HFFc6 (cell line): ENCODE measurements at regions not wholly inside any gene's neighbourhood (a gene's known extent, or its start where the extent isn't known, plus 50 kb on each side); places are given as distances from the start of the nearest gene placed in this dataset.
A peak's percentile ranks its signal among the peaks of the same experiment; 100 is the strongest.

Experiments
- DNase-seq: peaks from one replicate; pipeline ENCODE4 v3.0.0-alpha.2; 2018
- H3K27ac Mint-ChIP-seq: 2 replicates; pipeline ENCODE4 v1.8.0; 2020; ENCODE audit warnings: mild to moderate bottlenecking, mixed read lengths
- H3K27me3 Mint-ChIP-seq: 2 replicates; pipeline ENCODE4 v1.8.0; 2021; ENCODE audit warnings: mild to moderate bottlenecking, moderate library complexity, mixed read lengths; ENCODE audit not compliant: insufficient read depth
- H3K36me3 Mint-ChIP-seq: 2 replicates; pipeline ENCODE4 v1.8.0; 2021; ENCODE audit warnings: low read depth, mixed read lengths
- H3K4me1 Mint-ChIP-seq: 2 replicates; pipeline ENCODE4 v1.8.0; 2020; ENCODE audit warnings: low read depth, mixed read lengths
- H3K4me3 Mint-ChIP-seq: 2 replicates; pipeline ENCODE4 v1.8.0; 2020; ENCODE audit warnings: mild to moderate bottlenecking, moderate library complexity, mixed read lengths
- H3K9me3 Mint-ChIP-seq: 2 replicates; pipeline ENCODE4 v1.8.0; 2020; ENCODE audit warnings: mild to moderate bottlenecking, mixed read lengths
- CTCF ChIP-seq: fragments of 200-600 bp; sonication (generic); IDR thresholded peaks from 2 replicates; pipeline ENCODE4 v1.5.0; 2021; ENCODE audit warnings: antibody characterized with exemption, mild to moderate bottlenecking

- H3K27me3 Mint-ChIP-seq, result no peaks in the 10 kb centered on the region; the same call in 1 of the 2 replicates
Observed at GRCh38 chr5:153907170-153907775, 131.4 kb downstream of the FAM114A2 start.

GRCh38 chr5:153905219-153905618, 133.5 kb downstream of the FAM114A2 start:
- no peak for DNase-seq
- Mint-ChIP-seq H3K36me3 (no peaks in the 10 kb centered on the region), H3K27ac (no peak overlapping the region), H3K9me3 (no peaks in the 10 kb centered on the region), H3K27me3 (no peaks in the 10 kb centered on the region), H3K4me3 (no peak overlapping the region), H3K4me1 (peaks cover 52% of the 10 kb centered on the region)
- no peak for TF ChIP-seq CTCF

More at GRCh38 chr5:153907170-153907775, 131.4 kb downstream of the FAM114A2 start:
- no peak for TF ChIP-seq CTCF
- DNase-seq, result no peak
- Mint-ChIP-seq H3K4me1 (peaks cover 32% of the 10 kb centered on the region), H3K36me3 (no peaks in the 10 kb centered on the region), H3K9me3 (no peaks in the 10 kb centered on the region), H3K27ac (no peak overlapping the region), H3K4me3 (no peak overlapping the region)

- Mint-ChIP-seq H3K4me3 (no peak overlapping the region), H3K4me1 (peaks cover 62% of the 10 kb centered on the region), H3K27ac (no peak overlapping the region), H3K36me3 (no peaks in the 10 kb centered on the region), H3K27me3 (no peaks in the 10 kb centered on the region), H3K9me3 (no peaks in the 10 kb centered on the region)
- no peak for TF ChIP-seq CTCF
- DNase-seq, result no peak
Observed at GRCh38 chr5:153903321-153903720, 135.4 kb downstream of the FAM114A2 start.

- no peaks in the 10 kb centered on the region for H3K36me3 Mint-ChIP-seq
- H3K27ac Mint-ChIP-seq, result no peak overlapping the region
- TF ChIP-seq CTCF, result no peak
- no peaks in the 10 kb centered on the region for H3K9me3 Mint-ChIP-seq
- no peak for DNase-seq
- no peak overlapping the region for H3K4me3 Mint-ChIP-seq
- no peaks in the 10 kb centered on the region for H3K27me3 Mint-ChIP-seq
- peaks cover 60% of the 10 kb centered on the region for H3K4me1 Mint-ChIP-seq
Observed at GRCh38 chr5:153902016-153902415, 136.7 kb downstream of the FAM114A2 start.

GRCh38 chr5:153901449-153901848, 137.3 kb downstream of the FAM114A2 start:
- Mint-ChIP-seq H3K9me3 (no peaks in the 10 kb centered on the region), H3K27ac (peak overlapping the region; percentile 57), H3K27me3 (no peaks in the 10 kb centered on the region), H3K36me3 (no peaks in the 10 kb centered on the region), H3K4me1 (peaks cover 65% of the 10 kb centered on the region), H3K4me3 (peak overlapping the region; percentile 43)
- DNase-seq, result no peak
- TF ChIP-seq CTCF, result no peak
